ENCODE measurements at regions not wholly inside any gene's neighbourhood (a gene's known extent, or its start where the extent isn't known, plus 50 kb on each side); places are given as distances from the start of the nearest gene placed in this dataset.
A peak's percentile ranks its signal among the peaks of the same experiment; 100 is the strongest.

DNA sequence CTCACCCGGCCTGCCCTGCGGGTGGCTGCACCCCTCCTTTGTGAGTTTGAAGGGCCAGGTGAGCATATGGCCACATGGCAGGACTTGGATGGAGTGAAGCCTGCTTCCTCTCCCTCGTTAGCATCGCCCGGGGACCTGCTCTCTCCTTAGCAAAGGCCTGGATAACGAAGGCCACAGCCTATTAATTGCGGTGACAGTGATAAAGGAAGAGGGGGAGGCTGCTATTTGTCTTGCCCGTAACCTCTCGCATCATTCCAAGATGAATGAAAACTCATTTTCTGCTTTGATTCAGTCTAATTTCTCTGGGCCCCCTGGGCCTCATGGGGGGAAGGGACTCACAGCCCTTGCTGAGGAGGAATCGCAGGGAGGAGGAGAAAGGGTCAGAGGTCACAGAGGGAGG lies 68.5 kb upstream of the LHX1 start:
- Mint-ChIP-seq H3K4me1 (ENCODE audit: low read depth, unreplicated experiment) (peaks cover 16% of the 10 kb centered on the region), H3K27me3 (ENCODE audit: unreplicated experiment) (peaks cover 8% of the 10 kb centered on the region), H3K27ac (ENCODE audit: unreplicated experiment) (no peak overlapping the region)

DNA sequence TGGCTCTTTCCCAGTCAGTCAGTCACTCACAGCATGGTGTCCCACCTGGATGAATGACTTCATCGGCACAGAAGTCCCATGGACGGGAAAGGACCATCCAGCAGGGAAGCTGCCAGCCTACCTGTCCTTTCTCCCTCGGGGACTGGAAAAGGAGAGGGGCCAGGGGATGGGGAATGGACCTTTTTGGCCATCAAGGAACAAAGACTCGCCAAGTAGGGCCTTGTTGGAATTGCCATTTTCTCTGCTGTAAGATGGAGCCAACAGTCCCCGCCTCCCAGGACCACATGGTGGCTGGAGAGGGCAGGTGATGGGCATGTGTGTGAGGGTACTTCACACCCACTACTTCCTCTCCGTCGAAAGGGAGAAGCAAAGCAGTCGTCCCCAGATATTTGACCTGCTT lies 67.8 kb upstream of the LHX1 start:
- DNase-seq = no peak
- Mint-ChIP-seq H3K4me3 (ENCODE audit: unreplicated experiment) (no peak overlapping the region), H3K36me3 (ENCODE audit: unreplicated experiment) (no peaks in the 10 kb centered on the region), H3K9me3 (ENCODE audit: unreplicated experiment) (peaks cover 10% of the 10 kb centered on the region), H3K4me1 (ENCODE audit: low read depth, unreplicated experiment) (peaks cover 16% of the 10 kb centered on the region), H3K27ac (ENCODE audit: unreplicated experiment) (no peak overlapping the region), H3K27me3 (ENCODE audit: unreplicated experiment) (peaks cover 8% of the 10 kb centered on the region)
- no peak for TF ChIP-seq CTCF (IDR thresholded peaks at IDR 0.05; ENCODE audit: partially characterized antibody, unreplicated experiment)

More for the DNA sequence above, 68.5 kb upstream of the LHX1 start:
- no peak for DNase-seq
- peaks cover 10% of the 10 kb centered on the region for H3K9me3 Mint-ChIP-seq (ENCODE audit: unreplicated experiment)
- H3K4me3 Mint-ChIP-seq (ENCODE audit: unreplicated experiment) = peak overlapping the region; percentile 46
- TF ChIP-seq CTCF (IDR thresholded peaks at IDR 0.05; ENCODE audit: partially characterized antibody, unreplicated experiment) = no peak
- H3K36me3 Mint-ChIP-seq (ENCODE audit: unreplicated experiment) = no peaks in the 10 kb centered on the region

DNA sequence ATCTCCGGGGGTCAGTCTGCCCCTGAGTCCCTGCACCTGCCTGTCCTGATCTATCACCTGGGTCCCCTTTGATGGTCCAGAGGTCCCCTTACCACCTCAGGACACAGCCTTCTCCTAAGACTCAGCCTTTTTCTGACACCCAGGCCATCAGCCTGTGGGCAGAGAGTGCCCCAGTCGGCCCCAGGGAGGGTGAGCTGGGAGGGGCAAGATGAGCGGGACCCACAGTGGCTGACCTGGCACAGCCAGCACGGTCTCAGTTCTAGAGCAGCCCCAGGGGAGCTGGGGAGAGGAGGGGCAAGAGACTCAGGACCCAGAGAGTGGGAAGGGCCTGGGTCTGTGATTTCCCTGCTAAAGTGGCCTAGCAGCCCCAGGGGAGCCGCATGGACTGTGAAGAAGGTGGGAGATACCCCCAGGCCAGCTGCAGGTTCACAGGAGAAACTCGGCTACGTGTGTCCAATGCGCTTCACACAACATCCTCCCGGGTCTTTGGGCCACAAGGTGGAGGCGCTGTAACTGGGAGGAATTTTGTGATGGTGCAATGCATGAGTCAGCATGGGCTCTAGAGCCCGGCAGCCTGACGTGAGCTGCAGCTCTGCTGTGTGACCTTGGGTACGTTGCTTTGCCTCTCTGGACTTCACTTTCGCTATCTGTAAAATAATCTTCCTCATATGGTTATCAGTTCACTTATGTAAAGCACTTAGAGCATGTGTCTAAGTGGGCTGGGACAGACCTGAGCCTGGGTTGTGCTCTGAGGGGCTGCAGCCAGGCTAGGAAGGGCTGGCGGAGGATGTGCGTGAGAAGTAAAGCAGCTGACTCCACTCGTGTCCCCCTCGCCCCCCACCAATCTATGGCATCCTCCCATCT lies 67.2 kb upstream of the LHX1 start:
- H3K27me3 Mint-ChIP-seq (ENCODE audit: unreplicated experiment) = peaks cover 8% of the 10 kb centered on the region
- H3K4me3 Mint-ChIP-seq (ENCODE audit: unreplicated experiment) = peak overlapping the region; percentile 50
- H3K36me3 Mint-ChIP-seq (ENCODE audit: unreplicated experiment) = no peaks in the 10 kb centered on the region
- peak overlapping the region; percentile 81 for H3K27ac Mint-ChIP-seq (ENCODE audit: unreplicated experiment)
- H3K4me1 Mint-ChIP-seq (ENCODE audit: low read depth, unreplicated experiment) = peaks cover 16% of the 10 kb centered on the region
- TF ChIP-seq CTCF (IDR thresholded peaks at IDR 0.05; ENCODE audit: partially characterized antibody, unreplicated experiment) = no peak
- DNase-seq = peak; percentile 54
- H3K9me3 Mint-ChIP-seq (ENCODE audit: unreplicated experiment) = peaks cover 10% of the 10 kb centered on the region

DNA sequence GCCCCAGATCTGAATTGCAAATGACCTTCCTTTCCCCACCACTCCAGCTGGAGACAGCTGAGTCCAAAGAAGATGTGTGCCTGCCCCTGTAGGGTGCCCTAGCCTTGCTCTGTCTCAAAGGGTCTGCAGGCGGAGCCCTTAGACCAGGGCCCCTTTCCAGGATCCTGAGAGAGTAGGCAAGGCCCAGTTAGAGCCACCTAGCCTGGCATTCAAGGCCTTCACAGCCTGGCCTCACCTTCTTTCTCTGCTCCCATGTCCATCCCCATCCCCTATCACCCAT lies 66.6 kb upstream of the LHX1 start:
- H3K36me3 Mint-ChIP-seq (ENCODE audit: unreplicated experiment) = no peaks in the 10 kb centered on the region
- DNase-seq = peak; percentile 59
- no peak for TF ChIP-seq CTCF (IDR thresholded peaks at IDR 0.05; ENCODE audit: partially characterized antibody, unreplicated experiment)
- peak overlapping the region; percentile 81 for H3K27ac Mint-ChIP-seq (ENCODE audit: unreplicated experiment)
- H3K4me1 Mint-ChIP-seq (ENCODE audit: low read depth, unreplicated experiment) = peaks cover 18% of the 10 kb centered on the region
- H3K9me3 Mint-ChIP-seq (ENCODE audit: unreplicated experiment) = peaks cover 10% of the 10 kb centered on the region
- peaks cover 10% of the 10 kb centered on the region for H3K27me3 Mint-ChIP-seq (ENCODE audit: unreplicated experiment)
- H3K4me3 Mint-ChIP-seq (ENCODE audit: unreplicated experiment) = no peak overlapping the region

DNA sequence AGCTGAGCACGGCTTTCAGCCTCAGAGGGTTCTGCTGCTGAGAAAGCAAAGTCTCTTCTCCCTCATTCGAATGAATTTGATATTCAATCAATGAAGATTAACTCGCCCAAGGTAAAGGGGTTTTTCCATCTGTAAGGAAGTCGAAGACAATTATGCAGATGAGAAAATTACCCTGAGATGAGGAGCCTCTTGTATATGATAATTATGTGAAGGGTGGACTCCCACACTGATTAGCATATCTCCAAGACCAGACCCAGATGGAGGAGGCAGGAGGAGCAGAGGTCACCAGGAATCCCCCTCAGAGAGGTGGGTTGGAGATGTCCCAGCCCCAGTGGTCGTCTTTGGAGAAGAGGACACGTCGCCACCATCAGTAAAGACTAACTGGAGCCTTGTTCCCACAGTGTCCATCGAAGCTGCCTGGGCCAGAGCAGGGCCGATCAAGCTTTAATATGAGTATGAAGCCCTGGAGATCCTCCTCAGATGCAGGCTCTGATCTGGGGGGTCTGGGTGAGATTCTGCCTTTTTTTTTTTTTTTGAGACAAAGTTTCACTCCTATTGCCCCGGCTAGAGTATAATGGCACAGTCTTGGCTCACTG lies 61.5 kb upstream of the LHX1 start:
- Mint-ChIP-seq H3K4me3 (ENCODE audit: unreplicated experiment) (no peak overlapping the region), H3K36me3 (ENCODE audit: unreplicated experiment) (peaks cover 2% of the 10 kb centered on the region), H3K9me3 (ENCODE audit: unreplicated experiment) (peaks cover 5% of the 10 kb centered on the region), H3K27ac (ENCODE audit: unreplicated experiment) (no peak overlapping the region), H3K4me1 (ENCODE audit: low read depth, unreplicated experiment) (peaks cover 12% of the 10 kb centered on the region), H3K27me3 (ENCODE audit: unreplicated experiment) (peaks cover 2% of the 10 kb centered on the region)
- no peak for TF ChIP-seq CTCF (IDR thresholded peaks at IDR 0.05; ENCODE audit: partially characterized antibody, unreplicated experiment)
- DNase-seq = no peak

All from glutamatergic neuron (in vitro differentiated cells).